Right atrium auricular region (tissue), 2 donors: ENCODE measurements at regions not wholly inside any gene's neighbourhood (a gene's known extent, or its start where the extent isn't known, plus 50 kb on each side); places are given as distances from the start of the nearest gene placed in this dataset.

Experiments used
- DNase-seq: peaks from one replicate; pipeline ENCODE4 v3.0.0-alpha.2; 2019; ENCODE audit warnings: low spot score
- H3K27ac ChIP-seq, 2 donors: fragments of 200-600 bp; sonication (generic); 1 replicate in 1 of 2; 2 replicates in 1 of 2; pipeline ENCODE4 v1.5.1; 2016 to 2019
- H3K27me3 ChIP-seq, 2 donors: fragments of 200-600 bp; sonication (generic); one replicate each; pipeline versions ENCODE4 v1.5.1 to v1.6.0; 2017 to 2019
- H3K36me3 ChIP-seq: fragments of 200-600 bp; sonication (generic); one replicate; pipeline ENCODE4 v1.5.1; 2016
- H3K4me1 ChIP-seq, 2 donors: fragments of 200-600 bp; sonication (generic); one replicate each; pipeline versions ENCODE4 v1.5.1 to v1.6.0; 2017 to 2019
- H3K4me3 ChIP-seq, 2 donors: fragments of 200-600 bp; sonication (generic); 1 replicate in 1 of 2; 2 replicates in 1 of 2; pipeline ENCODE4 v1.5.1; 2017 to 2019; ENCODE audit warnings: mild to moderate bottlenecking in 1 of 2, moderate library complexity in 1 of 2
- H3K9me3 ChIP-seq, 2 donors: fragments of 200-600 bp; sonication (generic); one replicate each; pipeline ENCODE4 v1.5.1; 2019
- TF ChIP-seq, protein P1 (sequence below), 2 donors: fragments of 200-600 bp; sonication (generic); IDR thresholded peaks; one replicate each; pipeline ENCODE4 v1.5.1; 2019; ENCODE audit warnings: antibody characterized with exemption in 2 of 2

GRCh38 chr17:53142890-53143289 lies 679.8 kb upstream of the KIF2B start:
- no peaks in the 10 kb centered on the region for H3K27me3 ChIP-seq
- TF ChIP-seq, protein P1, sequence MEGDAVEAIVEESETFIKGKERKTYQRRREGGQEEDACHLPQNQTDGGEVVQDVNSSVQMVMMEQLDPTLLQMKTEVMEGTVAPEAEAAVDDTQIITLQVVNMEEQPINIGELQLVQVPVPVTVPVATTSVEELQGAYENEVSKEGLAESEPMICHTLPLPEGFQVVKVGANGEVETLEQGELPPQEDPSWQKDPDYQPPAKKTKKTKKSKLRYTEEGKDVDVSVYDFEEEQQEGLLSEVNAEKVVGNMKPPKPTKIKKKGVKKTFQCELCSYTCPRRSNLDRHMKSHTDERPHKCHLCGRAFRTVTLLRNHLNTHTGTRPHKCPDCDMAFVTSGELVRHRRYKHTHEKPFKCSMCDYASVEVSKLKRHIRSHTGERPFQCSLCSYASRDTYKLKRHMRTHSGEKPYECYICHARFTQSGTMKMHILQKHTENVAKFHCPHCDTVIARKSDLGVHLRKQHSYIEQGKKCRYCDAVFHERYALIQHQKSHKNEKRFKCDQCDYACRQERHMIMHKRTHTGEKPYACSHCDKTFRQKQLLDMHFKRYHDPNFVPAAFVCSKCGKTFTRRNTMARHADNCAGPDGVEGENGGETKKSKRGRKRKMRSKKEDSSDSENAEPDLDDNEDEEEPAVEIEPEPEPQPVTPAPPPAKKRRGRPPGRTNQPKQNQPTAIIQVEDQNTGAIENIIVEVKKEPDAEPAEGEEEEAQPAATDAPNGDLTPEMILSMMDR (IDR thresholded peaks at IDR 0.05), result no peak
- H3K9me3 ChIP-seq, result no peaks in the 10 kb centered on the region
- no peak overlapping the region for H3K4me3 ChIP-seq
- no peaks in the 10 kb centered on the region for H3K36me3 ChIP-seq
- no peaks in the 10 kb centered on the region for H3K4me1 ChIP-seq
- H3K27ac ChIP-seq, result no peak overlapping the region
- no peak for DNase-seq

DNA sequence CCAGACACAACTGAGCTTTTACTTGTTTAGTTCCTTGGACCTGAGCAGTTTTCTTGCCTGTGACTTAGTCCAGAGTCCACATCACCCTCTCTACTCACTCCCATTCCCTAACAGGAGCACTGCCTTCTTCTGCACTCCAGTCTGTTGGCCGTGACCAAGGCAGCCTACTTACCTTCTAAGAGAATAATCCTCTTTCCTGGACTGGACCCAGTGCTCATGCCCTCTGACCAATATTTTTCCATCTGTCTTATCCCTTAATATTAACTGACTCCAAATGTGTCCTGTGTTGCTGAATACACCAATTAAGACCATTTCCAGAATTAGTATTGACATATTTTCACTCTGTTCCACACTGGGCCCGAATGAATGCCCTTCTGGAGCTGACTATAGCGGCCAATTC lies 681.0 kb upstream of the KIF2B start:
- Histone ChIP-seq H3K27ac (no peak overlapping the region), H3K4me3 (no peak overlapping the region), H3K27me3 (no peaks in the 10 kb centered on the region), H3K4me1 (no peaks in the 10 kb centered on the region), H3K9me3 (no peaks in the 10 kb centered on the region), H3K36me3 (no peaks in the 10 kb centered on the region)
- TF ChIP-seq, protein P1 (IDR thresholded peaks at IDR 0.05), result no peak
- no peak for DNase-seq

- Histone ChIP-seq H3K36me3 (no peaks in the 10 kb centered on the region), H3K4me3 (no peak overlapping the region), H3K27me3 (no peaks in the 10 kb centered on the region), H3K9me3 (no peaks in the 10 kb centered on the region), H3K4me1 (no peaks in the 10 kb centered on the region), H3K27ac (no peak overlapping the region)
- no peak for DNase-seq
- TF ChIP-seq, protein P1 (IDR thresholded peaks at IDR 0.05), result no peak
Observed at GRCh38 chr17:53141280-53141679, 681.4 kb upstream of the KIF2B start.

GRCh38 chr17:53137869-53138268 lies 684.9 kb upstream of the KIF2B start:
- DNase-seq, result no peak

GRCh38 chr17:53135969-53136368 lies 686.8 kb upstream of the KIF2B start:
- TF ChIP-seq, protein P1 (IDR thresholded peaks at IDR 0.05), result no peak

More at GRCh38 chr17:53137869-53138268, 684.9 kb upstream of the KIF2B start:
- H3K36me3 ChIP-seq, result no peaks in the 10 kb centered on the region
- H3K27ac ChIP-seq, result no peak overlapping the region
- H3K4me1 ChIP-seq, result no peaks in the 10 kb centered on the region
- no peaks in the 10 kb centered on the region for H3K27me3 ChIP-seq
- TF ChIP-seq, protein P1 (IDR thresholded peaks at IDR 0.05), result no peak
- no peaks in the 10 kb centered on the region for H3K9me3 ChIP-seq
- no peak overlapping the region for H3K4me3 ChIP-seq

DNA sequence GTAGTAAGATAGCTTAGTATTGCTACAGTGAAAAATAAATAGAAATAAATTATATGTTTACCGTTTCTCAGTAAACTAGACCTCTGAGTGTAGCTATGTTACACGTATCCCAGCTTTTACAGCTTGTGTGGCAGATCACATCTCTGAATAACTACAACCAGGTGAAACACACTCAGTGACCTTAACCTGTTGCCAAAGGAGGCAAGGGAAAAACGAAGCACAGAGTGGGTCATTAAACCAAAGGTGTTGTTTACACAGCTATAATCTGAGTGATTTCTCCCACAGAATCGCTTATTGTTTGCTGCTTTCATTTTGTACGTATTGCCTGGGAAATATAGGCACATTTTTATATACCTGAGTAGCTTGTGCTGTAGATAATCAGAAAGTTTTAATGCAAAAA lies 688.2 kb upstream of the KIF2B start:
- no peak for DNase-seq
- H3K27ac ChIP-seq, result no peak overlapping the region
- H3K27me3 ChIP-seq, result no peaks in the 10 kb centered on the region
- TF ChIP-seq, protein P1 (IDR thresholded peaks at IDR 0.05), result no peak
- no peak overlapping the region for H3K4me3 ChIP-seq
- H3K36me3 ChIP-seq, result no peaks in the 10 kb centered on the region
- H3K4me1 ChIP-seq, result no peaks in the 10 kb centered on the region
- no peaks in the 10 kb centered on the region for H3K9me3 ChIP-seq

More at GRCh38 chr17:53135969-53136368, 686.8 kb upstream of the KIF2B start:
- Histone ChIP-seq H3K4me3 (no peak overlapping the region), H3K4me1 (no peaks in the 10 kb centered on the region), H3K9me3 (no peaks in the 10 kb centered on the region), H3K27ac (no peak overlapping the region), H3K27me3 (no peaks in the 10 kb centered on the region), H3K36me3 (no peaks in the 10 kb centered on the region)
- DNase-seq, result no peak
